Sigmoid colon (tissue), 6 donors: ENCODE measurements at regions not wholly inside any gene's neighbourhood (a gene's known extent, or its start where the extent isn't known, plus 50 kb on each side); places are given as distances from the start of the nearest gene placed in this dataset.

ENCODE experiments used
- DNase-seq: peaks from one replicate; pipeline ENCODE4 v3.0.0-alpha.2; 2019
- H3K27ac ChIP-seq, 4 donors: fragments of 200-600 bp; sonication (generic); one replicate each; pipeline ENCODE4 v1.5.1; 2016 to 2019; ENCODE audit warnings: mild to moderate bottlenecking in 1 of 4
- H3K27me3 ChIP-seq, 3 donors: fragments of 200-600 bp; sonication (generic); one replicate each; pipeline ENCODE4 v1.5.1; 2019; ENCODE audit warnings: mild to moderate bottlenecking in 1 of 3
- H3K36me3 ChIP-seq, 4 donors: fragments of 200-600 bp; sonication (generic); one replicate each; pipeline ENCODE4 v1.5.1; 2016 to 2019
- H3K4me1 ChIP-seq, 4 donors: fragments of 200-600 bp; sonication (generic); one replicate each; pipeline ENCODE4 v1.5.1; 2017 to 2019
- H3K4me3 ChIP-seq, 4 donors: fragments of 200-600 bp; sonication (generic); one replicate each; pipeline ENCODE4 v1.5.1; 2017 to 2019; ENCODE audit warnings: mild to moderate bottlenecking in 2 of 4, moderate library complexity in 1 of 4
- H3K9me3 ChIP-seq, 4 donors: fragments of 200-600 bp in 3 of 4; sonication (generic) in 3 of 4; one replicate each; pipeline versions ENCODE4 v1.5.1 to v1.6.1; 2013 to 2019
- CTCF ChIP-seq, 4 experiments: fragments of 450-650 bp in 3 of 4; fragments of 200-600 bp in 1 of 4; IDR thresholded peaks; one replicate each; pipeline ENCODE4 v1.5.1; 2016 to 2019; ENCODE audit warnings: antibody characterized with exemption in 4 of 4, mild to moderate bottlenecking in 3 of 4, moderate library complexity in 2 of 4
- EP300 ChIP-seq, 4 donors: sonication (generic); formaldehyde crosslinking; IDR thresholded peaks; one replicate each; pipeline ENCODE4 v1.6.1; 2017; ENCODE audit warnings: antibody characterized with exemption in 4 of 4
- POLR2A ChIP-seq, 2 donors: fragments of 450-650 bp; IDR thresholded peaks; one replicate each; pipeline ENCODE4 v1.6.1; 2016; ENCODE audit warnings: antibody characterized with exemption in 2 of 2, mild to moderate bottlenecking in 2 of 2, moderate library complexity in 2 of 2
- POLR2AphosphoS5 ChIP-seq, 4 donors: sonication (generic); formaldehyde crosslinking; IDR thresholded peaks; one replicate each; pipeline ENCODE4 v1.6.1; 2017; ENCODE audit warnings: antibody characterized with exemption in 4 of 4
- WGBS, 2 donors: extraction: QIAGEN DNeasy Blood & Tissue Kit; methylation state at CpG; one replicate each; pipeline ENCODE4 v1.1.7; 2013; 5-methylcytosine and 5-hydroxymethylcytosine counted together
- intact Hi-C: fragments of 100-400 bp; cut with DNase I; formaldehyde crosslinking; loops from one replicate; pipeline ENCODE4 v1.15.1; 2023
- donor health status: healthy with polysubstance abuse.
- donor health status: healthy.

GRCh38 chr7:156104501-156105336 is 292.5 kb upstream of the SHH start:
- no peaks in the 10 kb centered on the region for H3K27me3 ChIP-seq
- no peaks in the 10 kb centered on the region for H3K9me3 ChIP-seq
- 89 to 92% methylated on average over 39 of the region's 39 CpGs for whole genome bisulfite sequencing, 2 donors
- H3K27ac ChIP-seq = no peak overlapping the region
- no peak for DNase-seq
- no peaks in the 10 kb centered on the region for H3K4me1 ChIP-seq
- no peak overlapping the region for H3K4me3 ChIP-seq
- no peaks in the 10 kb centered on the region for H3K36me3 ChIP-seq
- intact Hi-C loops = no loop called here
- TF ChIP-seq CTCF (IDR thresholded peaks at IDR 0.05) (no peak), POLR2A (IDR thresholded peaks at IDR 0.05) (no peak), POLR2AphosphoS5 (IDR thresholded peaks at IDR 0.05) (no peak), EP300 (IDR thresholded peaks at IDR 0.05) (no peak)

- no peak for TF ChIP-seq CTCF (IDR thresholded peaks at IDR 0.05)
- TF ChIP-seq EP300 (IDR thresholded peaks at IDR 0.05) = no peak
- no peak for TF ChIP-seq POLR2AphosphoS5 (IDR thresholded peaks at IDR 0.05)
- no peak for TF ChIP-seq POLR2A (IDR thresholded peaks at IDR 0.05)
- DNase-seq = no peak
These were observed 290.0 kb upstream of the SHH start for GRCh38 chr7:156102267-156102666.

GRCh38 chr7:156101355-156101754 is 289.1 kb upstream of the SHH start:
- TF ChIP-seq CTCF (IDR thresholded peaks at IDR 0.05) (no peak), POLR2A (IDR thresholded peaks at IDR 0.05) (no peak), POLR2AphosphoS5 (IDR thresholded peaks at IDR 0.05) (no peak), EP300 (IDR thresholded peaks at IDR 0.05) (no peak)
- H3K4me3 ChIP-seq = no peak overlapping the region
- H3K27ac ChIP-seq = no peak overlapping the region
- H3K36me3 ChIP-seq = no peaks in the 10 kb centered on the region
- 95 to 96% methylated on average over 6 of the region's 6 CpGs for WGBS, 2 donors
- H3K9me3 ChIP-seq = no peaks in the 10 kb centered on the region
- intact Hi-C loops = no loop called here
- H3K27me3 ChIP-seq = peaks cover 0 to 4% (median 0%) of the 10 kb centered on the region in 3 donors
- DNase-seq = no peak
- no peaks in the 10 kb centered on the region for H3K4me1 ChIP-seq

More at GRCh38 chr7:156102267-156102666, 290.0 kb upstream of the SHH start:
- no peak overlapping the region for H3K27ac ChIP-seq
- WGBS, 2 donors = 81 to 91% methylated on average over 1 of the region's 1 CpG
- no peaks in the 10 kb centered on the region for H3K36me3 ChIP-seq
- intact Hi-C loops = no loop called here
- no peaks in the 10 kb centered on the region for H3K27me3 ChIP-seq
- no peaks in the 10 kb centered on the region for H3K4me1 ChIP-seq
- no peak overlapping the region for H3K4me3 ChIP-seq
- no peaks in the 10 kb centered on the region for H3K9me3 ChIP-seq

GRCh38 chr7:156100086-156100485 is 287.8 kb upstream of the SHH start:
- 79 to 86% methylated on average over 6 of the region's 6 CpGs for WGBS, 2 donors
- intact Hi-C loops = no loop called here

More at GRCh38 chr7:156100086-156100485, 287.8 kb upstream of the SHH start:
- Histone ChIP-seq H3K4me1 (no peaks in the 10 kb centered on the region), H3K36me3 (no peaks in the 10 kb centered on the region), H3K27me3 (peaks cover 0 to 4% (median 0%) of the 10 kb centered on the region in 3 donors), H3K9me3 (no peaks in the 10 kb centered on the region), H3K4me3 (no peak overlapping the region), H3K27ac (no peak overlapping the region)
- TF ChIP-seq POLR2AphosphoS5 (IDR thresholded peaks at IDR 0.05) = no peak
- TF ChIP-seq POLR2A (IDR thresholded peaks at IDR 0.05) = no peak
- no peak for TF ChIP-seq EP300 (IDR thresholded peaks at IDR 0.05)
- no peak for TF ChIP-seq CTCF (IDR thresholded peaks at IDR 0.05)
- DNase-seq = no peak
